ENCODE measurements at regions not wholly inside any gene's neighbourhood (a gene's known extent, or its start where the extent isn't known, plus 50 kb on each side); places are given as distances from the start of the nearest gene placed in this dataset.
A peak's percentile ranks its signal among the peaks of the same experiment; 100 is the strongest.
"Not testable (repeated sequence)": the region's sequence is repeated elsewhere in the genome, so short reads cannot be mapped to it uniquely, and the experiment has no call there.

- no peaks in the 10 kb centered on the region for H3K79me2 ChIP-seq (ENCODE audit: low read length)
- no peak for TF ChIP-seq EZH2phosphoT487 (IDR thresholded peaks at IDR 0.05; ENCODE audit: low read depth)
- TF ChIP-seq CTCF (IDR thresholded peaks at IDR 0.05; ENCODE audit: low read depth, low read length) = no peak
- H3K4me1 ChIP-seq (ENCODE audit: low read length) = no peaks in the 10 kb centered on the region
- no peak overlapping the region for H3K9ac ChIP-seq (ENCODE audit: low read length)
- no peaks in the 10 kb centered on the region for H4K20me1 ChIP-seq (ENCODE audit: insufficient read depth, low read length)
- H3K27ac ChIP-seq (ENCODE audit: low read length) = no peak overlapping the region
- H3K27me3 ChIP-seq (ENCODE audit: low read depth, low read length) = no peaks in the 10 kb centered on the region
- H3K9me3 ChIP-seq (ENCODE audit: insufficient read depth, low read length) = no peaks in the 10 kb centered on the region
- no peak overlapping the region for H3K4me3 ChIP-seq (ENCODE audit: low read length)
- H3K4me2 ChIP-seq (ENCODE audit: low read length) = no peak overlapping the region
- H2AFZ ChIP-seq (ENCODE audit: low read depth, low read length) = 0 out of 2 replicates have a peak overlapping the region, but pooled peaks have one; percentile 67
- H3K36me3 ChIP-seq (replicated peaks; ENCODE audit: low read depth, low read length) = no peaks in the 10 kb centered on the region
Observed at GRCh38 chr13:93037780-93038179, 188.8 kb upstream of the GPC6 start.

- Histone ChIP-seq H3K9me3 (ENCODE audit: insufficient read depth, low read length) (no peaks in the 10 kb centered on the region), H3K79me2 (ENCODE audit: low read length) (no peaks in the 10 kb centered on the region), H3K27ac (ENCODE audit: low read length) (no peak overlapping the region), H3K36me3 (replicated peaks; ENCODE audit: low read depth, low read length) (no peaks in the 10 kb centered on the region), H3K9ac (ENCODE audit: low read length) (no peak overlapping the region), H3K27me3 (ENCODE audit: low read depth, low read length) (no peaks in the 10 kb centered on the region), H3K4me1 (ENCODE audit: low read length) (no peaks in the 10 kb centered on the region), H3K4me2 (ENCODE audit: low read length) (no peak overlapping the region), H4K20me1 (ENCODE audit: insufficient read depth, low read length) (no peaks in the 10 kb centered on the region), H2AFZ (ENCODE audit: low read depth, low read length) (0 out of 2 replicates have a peak overlapping the region, but pooled peaks have one; percentile 67), H3K4me3 (ENCODE audit: low read length) (no peak overlapping the region)
- no peak for TF ChIP-seq EZH2phosphoT487 (IDR thresholded peaks at IDR 0.05; ENCODE audit: low read depth)
- TF ChIP-seq CTCF (IDR thresholded peaks at IDR 0.05; ENCODE audit: low read depth, low read length) = no peak
Observed at GRCh38 chr13:93038187-93038586, 188.4 kb upstream of the GPC6 start.

- Histone ChIP-seq H3K4me3 (ENCODE audit: low read length) (no peak overlapping the region), H3K27me3 (ENCODE audit: low read depth, low read length) (no peaks in the 10 kb centered on the region), H3K27ac (ENCODE audit: low read length) (no peak overlapping the region), H3K4me1 (ENCODE audit: low read length) (no peaks in the 10 kb centered on the region), H3K36me3 (replicated peaks; ENCODE audit: low read depth, low read length) (no peaks in the 10 kb centered on the region), H3K9me3 (ENCODE audit: insufficient read depth, low read length) (no peaks in the 10 kb centered on the region), H3K9ac (ENCODE audit: low read length) (no peak overlapping the region), H4K20me1 (ENCODE audit: insufficient read depth, low read length) (no peaks in the 10 kb centered on the region), H2AFZ (ENCODE audit: low read depth, low read length) (no peak overlapping the region), H3K4me2 (ENCODE audit: low read length) (no peak overlapping the region), H3K79me2 (ENCODE audit: low read length) (no peaks in the 10 kb centered on the region)
- TF ChIP-seq CTCF (IDR thresholded peaks at IDR 0.05; ENCODE audit: low read depth, low read length) (no peak), EZH2phosphoT487 (IDR thresholded peaks at IDR 0.05; ENCODE audit: low read depth) (no peak)
Observed at GRCh38 chr13:93039131-93039530, 187.5 kb upstream of the GPC6 start.

GRCh38 chr13:93041566-93041965 lies 185.0 kb upstream of the GPC6 start:
- H3K4me2 ChIP-seq (ENCODE audit: low read length); H3K4me3 ChIP-seq (ENCODE audit: low read length); H3K9me3 ChIP-seq (ENCODE audit: insufficient read depth, low read length); H3K79me2 ChIP-seq (ENCODE audit: low read length); H3K27ac ChIP-seq (ENCODE audit: low read length); H2AFZ ChIP-seq (ENCODE audit: low read depth, low read length); H3K4me1 ChIP-seq (ENCODE audit: low read length); H4K20me1 ChIP-seq (ENCODE audit: insufficient read depth, low read length); H3K27me3 ChIP-seq (ENCODE audit: low read depth, low read length); H3K9ac ChIP-seq (ENCODE audit: low read length); H3K36me3 ChIP-seq (replicated peaks; ENCODE audit: low read depth, low read length): not testable (repeated sequence)

GRCh38 chr13:93045836-93046235 lies 180.8 kb upstream of the GPC6 start:
- Histone ChIP-seq H3K27ac (ENCODE audit: low read length) (no peak overlapping the region), H2AFZ (ENCODE audit: low read depth, low read length) (no peak overlapping the region), H3K4me3 (ENCODE audit: low read length) (no peak overlapping the region), H3K27me3 (ENCODE audit: low read depth, low read length) (no peaks in the 10 kb centered on the region), H3K9me3 (ENCODE audit: insufficient read depth, low read length) (peaks cover 4% of the 10 kb centered on the region; the same call in 1 of the 2 replicates), H3K36me3 (replicated peaks; ENCODE audit: low read depth, low read length) (no peaks in the 10 kb centered on the region), H3K79me2 (ENCODE audit: low read length) (no peaks in the 10 kb centered on the region), H3K4me2 (ENCODE audit: low read length) (no peak overlapping the region), H4K20me1 (ENCODE audit: insufficient read depth, low read length) (no peaks in the 10 kb centered on the region), H3K4me1 (ENCODE audit: low read length) (no peaks in the 10 kb centered on the region), H3K9ac (ENCODE audit: low read length) (no peak overlapping the region)
- TF ChIP-seq CTCF (IDR thresholded peaks at IDR 0.05; ENCODE audit: low read depth, low read length) (no peak), EZH2phosphoT487 (IDR thresholded peaks at IDR 0.05; ENCODE audit: low read depth) (no peak)
